GM19468 (cell line): ENCODE measurements at regions not wholly inside any gene's neighbourhood (a gene's known extent, or its start where the extent isn't known, plus 50 kb on each side); places are given as distances from the start of the nearest gene placed in this dataset.
"Not testable (repeated sequence)": the region's sequence is repeated elsewhere in the genome, so short reads cannot be mapped to it uniquely, and the experiment has no call there.

ENCODE experiments used
- ATAC-seq: cut with Tn5 transposase; IDR thresholded peaks from one replicate; pipeline ENCODE4 v1.9.1; 2021; ENCODE audit warnings: mild to moderate bottlenecking, moderate library complexity, moderate number of reproducible peaks; ENCODE audit not compliant: unreplicated experiment; ENCODE audit errors: extremely low read depth

DNA sequence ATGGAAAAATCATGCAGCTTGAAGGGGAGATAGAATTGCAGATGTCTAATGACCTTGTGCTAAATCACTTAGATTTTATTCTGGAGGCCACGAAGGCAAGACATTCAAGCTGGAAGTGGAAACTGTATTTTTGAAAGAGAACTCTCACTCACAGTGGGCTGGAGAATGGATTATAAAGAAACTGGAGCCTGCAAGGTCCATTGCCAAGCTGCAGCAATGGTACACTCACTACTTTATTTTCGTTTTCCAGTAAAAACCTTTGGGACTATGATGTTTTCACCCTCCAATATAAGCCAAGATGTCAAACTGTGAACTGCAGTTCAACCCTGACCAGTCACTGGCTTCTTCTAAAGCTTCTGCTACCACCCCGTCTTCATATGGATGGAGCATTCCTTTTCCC, 62.0 kb downstream of the SKIDA1 start:
- no peak for ATAC-seq

DNA sequence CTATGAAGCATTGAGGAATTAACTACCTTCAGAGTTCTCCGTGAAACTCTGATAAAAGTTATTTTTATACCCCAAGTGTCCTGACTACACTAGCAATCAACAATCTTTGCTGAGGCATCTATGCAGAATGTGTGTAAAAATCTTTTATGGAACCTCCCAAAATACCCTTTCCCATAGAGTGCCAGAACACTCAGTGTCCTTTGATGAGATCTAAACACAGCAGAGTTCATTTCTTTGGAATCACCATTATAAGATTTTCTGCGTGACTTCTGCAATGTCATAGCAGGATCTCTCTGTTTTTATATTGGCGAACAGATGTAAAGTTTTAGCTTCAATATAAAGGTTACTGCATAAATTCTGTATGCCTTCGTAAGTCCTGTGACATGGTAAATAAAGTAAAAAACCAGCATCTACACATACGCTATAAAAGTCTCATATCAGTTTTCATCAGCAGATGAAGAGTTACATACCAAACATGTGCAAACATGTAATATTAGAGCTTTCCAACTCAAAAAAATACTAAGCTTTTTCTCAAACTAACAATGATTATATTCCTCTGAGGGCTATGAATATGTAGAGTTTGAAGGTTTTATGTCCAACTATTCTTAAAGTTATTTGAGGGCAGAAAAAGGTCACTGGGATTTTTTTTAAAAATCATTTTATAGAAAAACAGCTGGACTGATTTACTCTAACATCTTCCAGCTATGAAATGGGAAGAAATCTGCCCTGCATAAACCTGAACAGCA, 67.2 kb downstream of the SKIDA1 start:
- ATAC-seq: no peak

DNA sequence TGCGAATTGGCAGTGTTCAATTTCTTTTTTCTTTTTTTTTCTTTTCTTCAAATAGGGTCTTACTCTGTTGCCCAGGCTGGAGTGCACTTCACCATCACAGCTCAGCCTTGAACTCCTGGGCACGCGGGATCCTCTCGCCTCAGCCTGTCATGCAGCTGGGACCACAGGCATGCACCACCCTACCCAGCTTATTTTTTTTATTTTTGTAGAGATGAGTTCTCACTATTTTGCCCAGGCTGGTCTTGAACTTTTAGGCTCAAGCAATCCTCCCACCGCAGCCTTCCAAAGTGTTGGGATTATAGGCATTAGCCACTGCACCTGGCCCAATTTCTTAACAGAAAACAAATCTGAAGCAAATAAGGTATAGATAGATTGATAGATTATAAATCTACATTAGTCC, 69.3 kb downstream of the SKIDA1 start:
- no peak for ATAC-seq

DNA sequence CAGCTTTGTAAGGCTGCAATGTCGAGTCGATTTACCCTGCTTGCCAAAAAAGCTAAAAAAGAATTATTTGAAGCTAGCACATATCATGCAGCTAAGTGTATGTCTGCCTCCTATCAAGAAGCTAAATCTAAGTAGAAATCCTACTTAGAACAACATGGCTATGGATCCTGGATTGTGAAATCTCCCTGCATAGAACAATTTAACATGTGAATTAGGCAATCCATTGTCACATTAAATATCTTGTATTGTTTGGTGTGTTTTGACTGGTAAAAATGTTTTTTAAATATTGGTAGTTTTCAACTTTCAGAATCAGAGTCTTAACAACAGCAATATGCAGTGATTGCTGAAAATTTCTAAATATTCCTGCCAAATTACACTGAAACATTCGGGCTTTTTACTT, 73.3 kb downstream of the SKIDA1 start:
- no peak for ATAC-seq

DNA sequence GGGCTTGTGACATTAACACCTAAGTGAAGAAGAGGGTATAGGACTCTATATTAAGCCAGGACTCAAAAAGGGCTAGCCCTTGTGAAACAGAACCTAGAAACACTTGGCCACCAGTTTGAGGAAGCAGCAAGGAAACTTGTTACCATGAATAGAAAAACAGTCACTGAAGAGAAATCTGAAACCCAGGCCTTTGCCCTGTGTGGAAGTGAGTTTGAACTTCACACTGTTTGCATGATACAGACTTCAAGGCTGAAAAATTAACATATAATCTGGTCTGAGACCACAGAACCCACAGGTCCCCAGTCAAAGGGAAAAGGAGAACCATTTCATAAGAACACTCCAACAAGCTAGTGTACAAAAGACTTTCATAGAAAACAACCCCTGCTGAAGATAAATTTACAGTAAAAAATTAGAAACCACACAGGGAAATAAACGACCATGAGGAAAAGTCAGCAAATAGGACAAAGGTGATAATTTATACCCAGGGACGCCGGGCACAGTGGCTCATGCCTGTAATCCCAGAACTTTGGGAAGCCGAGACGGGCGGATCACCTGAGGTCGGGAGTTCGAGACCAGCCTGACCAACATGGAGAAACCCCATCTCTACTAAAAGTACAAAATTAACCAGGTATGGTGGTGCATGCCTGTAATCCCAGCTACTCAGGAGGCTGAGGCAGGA, 76.1 kb downstream of the SKIDA1 start:
- ATAC-seq: no peak

DNA sequence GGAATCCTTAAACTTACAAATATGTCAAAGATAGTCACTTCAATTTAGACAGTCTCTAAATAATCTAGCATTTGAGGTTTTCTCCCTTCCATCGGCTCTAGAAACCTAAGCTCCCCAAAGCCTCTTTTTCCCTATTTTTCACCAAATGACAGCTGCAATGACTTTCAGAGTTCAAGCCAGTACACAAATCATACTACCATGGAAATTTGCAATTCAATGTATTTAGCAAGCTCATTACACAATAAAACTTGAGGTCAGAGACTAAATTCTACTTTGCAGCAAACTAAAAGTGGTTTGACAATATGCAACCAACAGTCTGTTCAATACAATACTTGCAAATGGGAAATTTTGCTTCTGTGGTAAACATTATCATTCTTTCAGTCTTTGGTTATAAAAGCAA, 80.3 kb downstream of the SKIDA1 start:
- no peak for ATAC-seq

DNA sequence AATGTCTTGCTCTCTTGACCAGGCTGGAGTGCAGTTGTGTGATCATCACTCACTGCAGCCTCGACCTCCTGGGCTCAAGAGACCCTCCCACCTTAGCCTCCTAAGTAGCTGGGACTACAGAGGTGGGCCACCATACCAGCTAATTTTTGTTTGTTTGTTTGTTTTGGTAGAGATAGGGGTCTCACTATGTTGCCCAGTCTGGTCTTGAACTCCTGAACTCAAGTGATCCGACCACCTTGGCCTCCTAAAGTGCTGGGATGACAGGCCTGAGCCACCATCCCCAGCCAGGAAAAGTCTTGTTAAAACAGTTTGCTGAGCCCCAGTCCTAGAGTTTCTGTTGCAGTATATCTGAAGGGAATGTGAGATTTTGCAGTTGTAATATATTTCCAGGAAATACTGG, 83.9 kb downstream of the SKIDA1 start:
- no peak for ATAC-seq

DNA sequence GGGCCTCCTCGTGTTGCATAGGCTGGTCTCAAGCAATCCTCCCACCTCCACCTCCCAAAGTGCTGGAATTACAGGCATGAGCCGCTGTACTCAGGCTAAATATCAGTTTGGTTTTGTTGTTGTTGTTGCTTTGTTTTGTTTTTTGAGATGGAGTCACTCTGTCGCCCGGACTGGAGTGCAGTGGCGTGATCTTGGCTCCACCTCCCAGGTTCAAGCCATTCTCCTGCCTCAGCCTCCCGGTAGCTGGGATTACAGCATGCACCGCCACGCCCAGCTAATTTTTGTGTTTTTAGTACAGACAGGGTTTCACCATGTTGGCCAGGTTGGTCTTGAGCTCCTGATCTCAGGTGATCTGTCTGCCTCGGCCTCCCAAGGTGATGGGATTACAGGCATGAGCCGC, 86.6 kb downstream of the SKIDA1 start:
- ATAC-seq: not testable (repeated sequence)

DNA sequence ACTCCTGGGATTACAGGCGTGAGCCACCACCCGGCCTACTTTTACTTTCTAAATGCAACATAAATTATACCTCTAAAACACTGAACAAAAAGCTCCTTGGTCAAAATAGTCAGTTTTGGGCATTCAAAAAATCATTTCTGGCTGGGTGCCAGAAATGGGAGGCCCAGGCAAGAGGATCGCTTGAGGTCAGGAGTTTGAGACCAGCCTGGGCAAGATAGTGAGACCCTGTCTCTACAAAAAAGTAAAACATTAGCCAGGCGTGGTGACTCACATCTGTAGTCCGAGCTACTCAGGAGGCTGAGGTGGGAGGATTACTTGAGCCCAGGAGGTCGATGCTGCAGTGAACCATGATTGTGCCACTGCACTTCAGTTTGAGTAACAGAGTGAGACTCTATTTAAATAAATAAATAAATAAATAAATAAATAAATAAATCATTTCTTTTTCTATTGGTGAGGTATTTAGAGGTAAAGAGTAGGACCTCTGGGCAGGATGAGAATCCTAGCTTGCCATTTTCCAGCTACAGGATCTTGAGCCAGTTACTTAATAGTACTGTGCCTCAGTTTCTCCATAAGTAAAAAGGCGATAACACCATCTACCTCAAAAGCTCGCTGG, 87.6 kb downstream of the SKIDA1 start:
- no peak for ATAC-seq

DNA sequence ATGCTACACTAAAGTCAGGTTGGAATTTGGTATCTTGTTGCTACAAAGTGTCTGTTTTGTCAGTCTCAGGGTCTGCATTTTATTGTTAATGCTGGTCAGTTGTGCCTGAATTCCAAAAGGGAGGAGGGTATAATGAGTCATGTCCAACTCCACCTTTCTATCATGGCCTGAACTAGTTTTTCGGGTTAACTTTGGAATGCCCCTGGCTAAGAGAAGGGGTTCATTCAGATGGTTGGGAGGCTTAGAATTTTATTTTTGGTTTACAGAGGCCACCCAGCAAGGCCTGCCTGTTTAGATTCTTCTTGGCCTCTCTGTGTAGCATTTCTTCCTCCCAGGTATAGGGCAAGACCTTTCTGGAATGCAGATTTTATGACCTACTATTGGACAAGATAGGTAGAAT, 93.2 kb downstream of the SKIDA1 start:
- ATAC-seq: no peak

DNA sequence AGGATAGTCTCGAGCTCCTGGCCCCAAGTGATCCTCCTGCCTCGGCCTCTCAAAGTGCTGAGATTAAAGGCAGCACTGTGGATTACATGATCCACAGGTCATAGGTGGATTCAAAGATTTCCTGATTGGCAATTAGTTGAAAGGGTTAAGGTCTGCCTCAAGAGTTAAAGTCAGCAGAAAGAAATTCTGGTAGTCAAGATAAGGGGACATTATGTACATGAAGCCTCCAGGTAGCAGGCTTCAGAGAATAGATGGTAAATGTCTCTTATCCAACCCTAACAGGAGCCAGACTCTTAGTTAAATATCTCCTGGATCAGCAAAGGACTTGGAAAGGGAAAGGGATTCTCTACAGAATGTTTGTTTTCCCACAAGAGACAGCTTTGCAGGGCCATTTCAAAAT, 93.7 kb downstream of the SKIDA1 start:
- no peak for ATAC-seq

DNA sequence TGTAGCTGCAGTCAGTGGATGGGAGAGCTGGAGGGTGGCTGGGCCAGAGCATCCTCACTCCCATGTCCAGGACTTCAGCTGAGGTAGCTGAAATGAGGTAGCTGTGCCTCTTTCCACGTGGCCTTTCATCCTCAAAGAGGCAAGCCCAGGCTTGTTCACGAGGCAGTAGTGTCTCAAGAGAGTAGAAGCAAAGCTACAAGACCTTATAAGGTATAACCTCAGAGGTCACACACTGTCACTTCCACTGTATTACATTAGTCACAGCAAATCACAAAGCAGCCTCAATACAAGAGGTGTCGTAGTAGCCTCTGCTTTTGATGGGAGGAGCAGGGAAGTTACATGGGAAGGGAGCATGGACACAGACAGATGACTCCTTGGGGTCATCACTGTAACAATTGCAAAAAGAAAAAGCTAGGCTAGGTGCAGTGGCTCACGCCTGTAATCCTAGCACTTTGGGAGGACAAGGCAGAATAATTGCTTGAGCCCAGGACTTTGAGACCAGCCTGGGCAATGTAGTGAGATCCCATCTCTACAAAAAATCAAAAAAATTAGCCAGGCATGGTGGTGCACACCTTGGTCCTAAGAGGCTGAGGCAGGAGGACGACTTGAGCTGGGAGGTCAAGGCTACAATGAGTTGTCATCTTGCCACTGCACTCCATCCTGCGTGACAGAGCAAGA, 97.5 kb downstream of the SKIDA1 start:
- ATAC-seq: no peak

DNA sequence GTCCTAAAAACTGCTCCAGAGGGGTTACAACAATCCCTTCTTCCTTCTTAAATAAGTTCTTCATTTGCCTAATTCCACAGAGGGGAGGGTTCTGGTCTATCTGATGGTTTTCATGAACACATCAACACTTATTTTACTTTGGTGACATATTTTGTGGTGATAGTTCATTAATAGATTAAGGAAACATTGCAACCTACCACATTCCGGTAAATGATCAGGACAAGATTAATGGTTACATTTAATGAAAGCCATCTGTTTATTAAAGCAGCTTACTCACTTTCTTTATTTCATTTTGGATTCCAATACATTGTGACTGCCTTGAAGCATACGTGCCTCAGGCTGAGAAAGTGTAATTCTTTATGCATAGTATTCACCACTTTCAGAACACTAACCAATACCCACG, 101.0 kb downstream of the SKIDA1 start:
- ATAC-seq: no peak

DNA sequence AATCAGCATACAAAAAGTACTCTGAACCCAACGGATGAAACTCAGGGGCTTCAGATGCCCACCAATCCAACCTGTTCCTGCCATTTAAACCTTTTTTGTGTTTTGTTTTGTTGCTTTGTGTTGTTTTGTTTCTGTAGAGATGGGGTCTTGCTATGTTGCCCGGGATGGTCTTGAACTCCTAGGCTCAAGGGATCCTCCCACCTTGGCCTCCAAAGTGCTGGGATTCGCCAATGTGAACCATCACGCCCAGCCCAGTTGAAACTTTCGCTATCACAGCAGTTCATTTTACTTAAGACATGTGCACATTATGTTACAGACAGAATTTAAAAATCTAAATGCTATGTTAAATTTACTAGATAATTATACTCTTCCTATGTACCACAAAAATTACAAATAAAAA, 101.6 kb downstream of the SKIDA1 start:
- no peak for ATAC-seq

DNA sequence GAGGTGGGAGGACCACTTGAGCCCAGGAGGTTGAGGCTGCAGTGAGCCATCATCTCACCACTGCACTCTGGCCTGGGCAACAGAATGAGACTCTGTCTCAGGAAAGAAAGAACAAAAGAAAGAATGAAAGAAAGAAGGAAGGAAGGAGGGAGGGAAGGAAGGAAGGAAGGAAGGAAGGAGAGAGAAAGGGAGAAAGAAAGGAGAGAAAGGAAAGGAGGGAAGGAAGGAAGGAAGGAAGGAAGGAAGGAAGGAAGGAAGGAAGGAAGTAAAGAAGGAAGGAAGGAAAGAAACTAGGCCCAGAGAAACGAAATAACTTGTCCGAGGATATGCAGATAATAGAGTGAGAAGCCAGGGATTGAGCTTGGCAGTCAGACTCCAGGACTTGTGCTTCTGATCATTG, 102.1 kb downstream of the SKIDA1 start:
- ATAC-seq: no peak

DNA sequence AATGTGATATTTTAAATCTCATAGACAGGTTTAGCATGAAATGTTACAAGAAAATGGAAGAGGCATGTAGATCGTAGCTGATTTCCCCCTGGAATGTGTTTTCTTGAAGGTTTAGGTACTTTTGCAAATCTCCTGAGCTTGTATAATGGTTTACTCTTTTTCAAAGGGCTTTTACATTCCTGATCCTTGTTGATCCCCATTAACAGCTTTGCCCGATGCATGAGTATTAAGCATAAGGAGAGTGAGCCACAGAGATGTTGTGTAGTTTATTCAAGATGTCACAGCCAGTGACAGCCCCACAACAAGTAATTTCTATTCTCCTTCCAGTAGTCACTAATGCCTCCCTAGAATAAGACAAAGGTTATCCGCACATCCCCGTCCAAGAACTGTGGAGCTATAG, 103.7 kb downstream of the SKIDA1 start:
- ATAC-seq: no peak

DNA sequence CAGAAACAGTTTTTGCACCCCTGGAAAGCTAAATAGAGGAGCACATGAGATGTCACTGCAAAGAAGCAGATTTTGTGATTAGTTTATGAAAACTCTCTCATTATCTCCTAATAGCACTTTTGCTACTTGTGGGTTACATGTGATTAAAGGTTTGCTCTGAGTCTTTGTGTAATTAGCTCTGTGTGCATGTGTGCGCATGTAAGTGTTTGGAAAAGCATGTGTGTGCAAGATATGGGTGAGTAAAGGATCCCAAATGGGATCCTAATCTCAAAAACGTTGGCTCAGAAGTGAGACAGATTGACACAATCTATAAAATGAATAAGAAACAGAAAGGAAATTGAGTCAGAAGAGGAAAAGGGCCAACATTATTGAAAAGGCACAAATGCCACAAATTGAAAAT, 104.5 kb downstream of the SKIDA1 start:
- ATAC-seq: no peak

DNA sequence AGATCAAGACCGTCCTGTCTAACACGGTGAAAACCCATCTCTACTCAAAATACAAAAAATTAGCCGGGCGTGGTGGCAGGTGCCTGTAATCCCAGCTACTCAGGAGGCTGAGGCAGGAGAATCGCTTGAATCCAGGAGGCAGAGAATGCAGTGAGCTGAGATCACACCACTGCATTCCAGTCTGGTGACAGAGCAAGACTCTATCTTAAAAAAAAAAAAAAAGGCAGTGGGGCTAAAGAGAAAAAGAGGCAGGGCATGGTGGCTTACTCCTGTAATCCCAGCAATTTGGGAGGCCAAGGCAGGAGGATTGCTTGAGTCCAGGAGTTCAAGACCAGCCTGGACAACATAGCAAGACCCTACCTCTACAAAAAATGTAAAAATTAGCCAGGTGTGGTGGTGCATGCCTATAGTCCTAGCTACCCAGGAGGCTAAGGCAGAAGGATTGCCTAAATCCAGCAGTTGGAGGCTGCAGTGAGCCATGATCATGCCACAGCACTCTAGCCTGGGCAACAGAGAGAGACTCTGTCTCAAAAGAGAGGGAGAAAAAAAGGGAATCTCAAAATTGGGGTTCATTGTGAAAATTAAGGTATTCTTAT, 106.4 kb downstream of the SKIDA1 start:
- not testable (repeated sequence) for ATAC-seq

DNA sequence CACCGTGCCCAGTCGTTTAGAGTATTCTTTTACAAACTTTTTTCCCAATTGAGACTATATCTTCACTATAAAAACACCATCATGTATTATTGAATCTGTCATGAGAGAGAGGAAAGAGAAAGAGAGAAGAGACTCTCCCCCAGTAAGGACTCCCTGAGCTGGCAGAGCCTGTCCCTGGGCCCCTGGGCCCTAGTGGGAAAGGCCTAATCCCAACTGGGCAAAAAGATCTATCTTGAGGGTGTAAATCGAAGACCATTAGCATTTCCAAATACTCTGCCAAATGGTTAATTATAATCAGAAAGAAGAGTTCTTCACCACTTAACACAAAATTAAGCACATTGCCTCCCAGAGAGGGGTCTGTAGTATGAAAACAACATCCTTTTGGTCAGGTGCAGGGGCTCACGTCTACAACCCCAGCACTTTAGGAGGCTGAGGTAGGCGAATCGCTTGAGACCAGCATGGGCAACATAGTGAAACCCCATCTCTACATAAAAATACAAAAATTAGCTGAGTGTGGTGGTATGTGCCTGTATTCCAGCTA, 108.2 kb downstream of the SKIDA1 start:
- no peak for ATAC-seq

DNA sequence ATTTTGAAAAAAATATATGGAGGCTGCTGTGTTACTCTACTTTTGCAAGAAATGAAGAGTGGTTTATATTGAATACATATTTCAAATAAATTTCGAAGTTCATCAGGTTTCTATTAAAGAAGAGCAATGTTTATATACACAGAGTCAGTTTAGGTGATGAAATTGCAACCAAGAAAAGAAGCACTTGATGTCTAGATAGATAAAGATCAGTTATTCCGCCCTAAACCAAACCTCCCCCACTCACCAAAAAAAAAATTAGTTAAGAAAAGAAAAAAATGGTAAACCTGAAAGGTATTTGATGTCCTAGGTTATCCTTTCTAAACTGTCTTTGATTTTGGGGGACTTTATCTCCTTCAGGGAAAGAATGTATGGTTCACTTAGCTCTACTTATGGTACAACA, 111.8 kb downstream of the SKIDA1 start:
- ATAC-seq: no peak
